Liver (tissue), 8 donors: ENCODE measurements at regions not wholly inside any gene's neighbourhood (a gene's known extent, or its start where the extent isn't known, plus 50 kb on each side); places are given as distances from the start of the nearest gene placed in this dataset.

Source experiments
- DNase-seq: peaks from one replicate; pipeline ENCODE4 v3.0.0-alpha.2; 2017; ENCODE audit warnings: low spot score
- H3K27ac ChIP-seq, 2 donors: one replicate each; pipeline ENCODE4 v1.7.0; 2013; ENCODE audit warnings: inconsistent platforms in 2 of 2, low read length in 2 of 2, control low read depth in 1 of 2, low read depth in 1 of 2, mild to moderate bottlenecking in 1 of 2
- H3K27me3 ChIP-seq, 4 donors: one replicate each; pipeline versions ENCODE4 v1.6.1 to v1.7.0; 2013; ENCODE audit warnings: low read length in 3 of 4, inconsistent platforms in 1 of 4, mild to moderate bottlenecking in 1 of 4, moderate library complexity in 1 of 4; ENCODE audit not compliant: control insufficient read depth in 4 of 4, insufficient read depth in 4 of 4
- H3K36me3 ChIP-seq, 4 donors: one replicate each; pipeline versions ENCODE4 v1.6.1 to v1.7.0; 2013; ENCODE audit warnings: low read length in 3 of 4, mild to moderate bottlenecking in 3 of 4, low read depth in 1 of 4, moderate library complexity in 1 of 4; ENCODE audit not compliant: control insufficient read depth in 4 of 4, insufficient read depth in 3 of 4
- H3K4me1 ChIP-seq, 4 donors: one replicate each; pipeline versions ENCODE4 v1.6.1 to v1.7.0; 2013; ENCODE audit warnings: low read length in 3 of 4, mild to moderate bottlenecking in 3 of 4, moderate library complexity in 1 of 4; ENCODE audit not compliant: control insufficient read depth in 4 of 4, insufficient read depth in 4 of 4
- H3K4me3 ChIP-seq, 3 donors: one replicate each; pipeline versions ENCODE4 v1.6.1 to v1.7.0; 2013; ENCODE audit warnings: low read length in 3 of 3, control low read depth in 1 of 3, low read depth in 1 of 3, mild to moderate bottlenecking in 1 of 3
- H3K9ac ChIP-seq, 2 donors: one replicate each; pipeline ENCODE4 v1.7.0; 2013; ENCODE audit warnings: low read length in 2 of 2, mild to moderate bottlenecking in 2 of 2, moderate library complexity in 2 of 2, control low read depth in 1 of 2, low read depth in 1 of 2
- H3K9me3 ChIP-seq, 4 donors: one replicate each; pipeline versions ENCODE4 v1.6.1 to v1.7.0; 2013; ENCODE audit warnings: low read length in 3 of 4; ENCODE audit not compliant: control insufficient read depth in 4 of 4
- EGR1 ChIP-seq, 2 donors: IDR thresholded peaks; 2 replicates each; pipeline ENCODE4 v1.6.1; 2016 to 2018; ENCODE audit warnings: antibody characterized with exemption in 2 of 2, low read depth in 2 of 2
- FOXA1 ChIP-seq: IDR thresholded peaks from 2 replicates; pipeline ENCODE4 v1.6.1; 2016; ENCODE audit warnings: antibody characterized with exemption
- FOXA2 ChIP-seq: IDR thresholded peaks from 2 replicates; pipeline ENCODE4 v1.6.1; 2016; ENCODE audit warnings: antibody characterized with exemption
- GABPA ChIP-seq, 2 donors: IDR thresholded peaks in 1 of 2; conservative IDR thresholded peaks in 1 of 2; 2 replicates each; pipeline ENCODE4 v1.6.1; 2016; ENCODE audit warnings: antibody characterized with exemption in 2 of 2, mild to moderate bottlenecking in 1 of 2, moderate library complexity in 1 of 2
- HNF4A ChIP-seq, 2 donors: conservative IDR thresholded peaks; 2 replicates each; pipeline ENCODE4 v1.6.1; 2016; ENCODE audit warnings: antibody characterized with exemption in 2 of 2, mild to moderate bottlenecking in 2 of 2
- JUND ChIP-seq, 2 donors: IDR thresholded peaks; 2 replicates each; pipeline ENCODE4 v1.6.1; 2016; ENCODE audit warnings: antibody characterized with exemption in 2 of 2
- RAD21 ChIP-seq, 2 donors: IDR thresholded peaks; 2 replicates each; pipeline ENCODE4 v1.6.1; 2016; ENCODE audit warnings: antibody characterized with exemption in 2 of 2, mild to moderate bottlenecking in 2 of 2
- REST ChIP-seq: IDR thresholded peaks from 2 replicates; pipeline ENCODE4 v1.6.1; 2016; ENCODE audit warnings: antibody characterized with exemption, mild to moderate bottlenecking
- RXRA ChIP-seq, 2 donors: IDR thresholded peaks; 2 replicates each; pipeline ENCODE4 v1.6.1; 2017 to 2018; ENCODE audit warnings: antibody characterized with exemption in 2 of 2, mild to moderate bottlenecking in 1 of 2
- SP1 ChIP-seq: IDR thresholded peaks from 2 replicates; pipeline ENCODE4 v1.6.1; 2018; ENCODE audit warnings: antibody characterized with exemption, mild to moderate bottlenecking
- TAF1 ChIP-seq: conservative IDR thresholded peaks from 2 replicates; pipeline ENCODE4 v1.6.1; 2016; ENCODE audit warnings: antibody characterized with exemption, mild to moderate bottlenecking
- YY1 ChIP-seq: IDR thresholded peaks from 2 replicates; pipeline ENCODE4 v1.6.1; 2016; ENCODE audit warnings: antibody characterized with exemption, mild to moderate bottlenecking
- WGBS: extraction: QIAGEN DNeasy Blood & Tissue Kit; methylation state at CpG from one replicate; pipeline ENCODE4 v1.1.7; 2013; 5-methylcytosine and 5-hydroxymethylcytosine counted together
- TF ChIP-seq, protein P1 (sequence below): IDR thresholded peaks from 2 replicates; pipeline ENCODE4 v1.6.1; 2016; ENCODE audit warnings: antibody characterized with exemption
- TF ChIP-seq, protein P2 (sequence below): IDR thresholded peaks from 2 replicates; pipeline ENCODE4 v1.6.1; 2016; ENCODE audit warnings: antibody characterized with exemption
- TF ChIP-seq, protein P3 (sequence below): IDR thresholded peaks from 2 replicates; pipeline ENCODE4 v1.6.1; 2016; ENCODE audit warnings: antibody characterized with exemption
- TF ChIP-seq, protein P4 (sequence below): fragments of 150-350 bp; IDR thresholded peaks from 2 replicates; pipeline ENCODE4 v1.5.1; 2017; ENCODE audit warnings: improper control_type of control experiment, low read depth, low read length; ENCODE audit not compliant: missing input control
- donor health status: healthy.
- donor health status: healthy.
- donor health status: healthy.
- donor health status: healthy.
- donor health status: healthy.

DNA sequence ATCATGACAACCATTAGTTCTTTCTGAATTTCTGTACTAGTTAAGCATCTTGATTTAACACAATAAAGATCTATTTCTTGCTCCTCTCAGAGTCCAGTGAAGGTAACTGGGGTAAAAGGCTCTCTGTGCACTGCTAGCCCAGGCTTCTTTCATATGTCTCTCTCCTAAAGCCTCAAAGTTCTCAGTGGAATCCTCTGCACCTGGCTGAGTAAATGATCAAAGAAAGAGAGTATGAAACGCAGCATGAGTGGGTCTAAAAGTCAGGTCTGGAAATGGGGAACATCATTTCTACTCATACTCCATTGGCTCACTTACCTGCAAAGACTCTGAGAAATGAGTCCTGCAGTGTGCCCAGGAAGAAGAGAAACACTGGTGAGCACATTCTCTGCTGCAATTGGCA, 418.5 kb downstream of the PTPRC start (continued):
- no peak for TF ChIP-seq YY1

DNA sequence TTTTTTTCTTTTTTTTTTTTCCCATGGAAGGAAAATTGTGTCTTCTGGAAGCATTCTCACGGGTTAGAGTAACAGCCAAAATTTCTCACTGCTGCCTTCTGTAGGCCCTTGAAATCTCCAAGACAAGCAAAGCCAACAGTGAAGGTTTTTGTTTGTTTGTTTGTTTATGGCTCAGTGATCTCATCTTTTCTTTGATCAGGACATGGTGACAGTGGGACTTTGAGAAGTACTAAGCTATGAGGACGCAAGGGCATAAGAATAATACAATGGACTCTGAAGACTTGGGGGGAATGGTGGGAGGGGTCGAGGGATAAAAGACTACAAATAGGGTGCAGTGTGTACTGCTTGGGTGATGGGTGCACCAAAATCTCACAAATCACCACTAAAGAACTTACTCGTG, 419.4 kb downstream of the PTPRC start:
- no peak for TF ChIP-seq YY1
- no peaks in the 10 kb centered on the region for H3K27me3 ChIP-seq
- no peaks in the 10 kb centered on the region for H3K36me3 ChIP-seq
- no peak overlapping the region for H3K9ac ChIP-seq
- DNase-seq, result no peak
- H3K4me3 ChIP-seq, result no peak overlapping the region
- H3K9me3 ChIP-seq, result no peaks in the 10 kb centered on the region
- no peaks in the 10 kb centered on the region for H3K4me1 ChIP-seq
- 62% methylated on average over 4 of the region's 4 CpGs for WGBS
- H3K27ac ChIP-seq, result no peak overlapping the region

- H3K36me3 ChIP-seq, result no peaks in the 10 kb centered on the region
- H3K4me3 ChIP-seq, result no peak overlapping the region
- H3K27me3 ChIP-seq, result no peaks in the 10 kb centered on the region
- H3K9ac ChIP-seq, result no peak overlapping the region
- TF ChIP-seq, protein P1, sequence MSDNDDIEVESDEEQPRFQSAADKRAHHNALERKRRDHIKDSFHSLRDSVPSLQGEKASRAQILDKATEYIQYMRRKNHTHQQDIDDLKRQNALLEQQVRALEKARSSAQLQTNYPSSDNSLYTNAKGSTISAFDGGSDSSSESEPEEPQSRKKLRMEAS, result no peak
- TF ChIP-seq, protein P2, sequence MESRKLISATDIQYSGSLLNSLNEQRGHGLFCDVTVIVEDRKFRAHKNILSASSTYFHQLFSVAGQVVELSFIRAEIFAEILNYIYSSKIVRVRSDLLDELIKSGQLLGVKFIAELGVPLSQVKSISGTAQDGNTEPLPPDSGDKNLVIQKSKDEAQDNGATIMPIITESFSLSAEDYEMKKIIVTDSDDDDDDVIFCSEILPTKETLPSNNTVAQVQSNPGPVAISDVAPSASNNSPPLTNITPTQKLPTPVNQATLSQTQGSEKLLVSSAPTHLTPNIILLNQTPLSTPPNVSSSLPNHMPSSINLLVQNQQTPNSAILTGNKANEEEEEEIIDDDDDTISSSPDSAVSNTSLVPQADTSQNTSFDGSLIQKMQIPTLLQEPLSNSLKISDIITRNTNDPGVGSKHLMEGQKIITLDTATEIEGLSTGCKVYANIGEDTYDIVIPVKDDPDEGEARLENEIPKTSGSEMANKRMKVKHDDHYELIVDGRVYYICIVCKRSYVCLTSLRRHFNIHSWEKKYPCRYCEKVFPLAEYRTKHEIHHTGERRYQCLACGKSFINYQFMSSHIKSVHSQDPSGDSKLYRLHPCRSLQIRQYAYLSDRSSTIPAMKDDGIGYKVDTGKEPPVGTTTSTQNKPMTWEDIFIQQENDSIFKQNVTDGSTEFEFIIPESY, result no peak
- H3K9me3 ChIP-seq, result no peaks in the 10 kb centered on the region
- 89% methylated on average over 1 of the region's 1 CpG for WGBS
- H3K4me1 ChIP-seq, result no peaks in the 10 kb centered on the region
- DNase-seq, result no peak
- no peak overlapping the region for H3K27ac ChIP-seq
Observed at GRCh38 chr1:199064971-199065370, 426.1 kb downstream of the PTPRC start.

- Histone ChIP-seq H3K27ac (no peak overlapping the region), H3K9me3 (no peaks in the 10 kb centered on the region), H3K27me3 (no peaks in the 10 kb centered on the region), H3K4me1 (no peaks in the 10 kb centered on the region), H3K4me3 (no peak overlapping the region), H3K36me3 (no peaks in the 10 kb centered on the region), H3K9ac (no peak overlapping the region)
- 85% methylated on average over 2 of the region's 2 CpGs for WGBS
- DNase-seq, result no peak
- TF ChIP-seq REST (no peak), EGR1 (IDR thresholded peaks at IDR 0.05; ENCODE audit: low read depth in 2 of 2) (no peak), GABPA (IDR thresholded peaks at IDR 0.05 in 1 of 2, conservative IDR thresholded peaks at IDR 0.05 in 1 of 2) (no peak), JUND (IDR thresholded peaks at IDR 0.05) (no peak), RAD21 (IDR thresholded peaks at IDR 0.05) (no peak), FOXA1 (no peak), TAF1 (no peak), RXRA (IDR thresholded peaks at IDR 0.05) (no peak), HNF4A (conservative IDR thresholded peaks at IDR 0.05) (no peak), SP1 (no peak), FOXA2 (no peak), YY1 (no peak)
- TF ChIP-seq, protein P2, result no peak
- TF ChIP-seq, protein P3, sequence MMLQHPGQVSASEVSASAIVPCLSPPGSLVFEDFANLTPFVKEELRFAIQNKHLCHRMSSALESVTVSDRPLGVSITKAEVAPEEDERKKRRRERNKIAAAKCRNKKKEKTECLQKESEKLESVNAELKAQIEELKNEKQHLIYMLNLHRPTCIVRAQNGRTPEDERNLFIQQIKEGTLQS, result no peak
- TF ChIP-seq, protein P1, result no peak
- TF ChIP-seq, protein P4, sequence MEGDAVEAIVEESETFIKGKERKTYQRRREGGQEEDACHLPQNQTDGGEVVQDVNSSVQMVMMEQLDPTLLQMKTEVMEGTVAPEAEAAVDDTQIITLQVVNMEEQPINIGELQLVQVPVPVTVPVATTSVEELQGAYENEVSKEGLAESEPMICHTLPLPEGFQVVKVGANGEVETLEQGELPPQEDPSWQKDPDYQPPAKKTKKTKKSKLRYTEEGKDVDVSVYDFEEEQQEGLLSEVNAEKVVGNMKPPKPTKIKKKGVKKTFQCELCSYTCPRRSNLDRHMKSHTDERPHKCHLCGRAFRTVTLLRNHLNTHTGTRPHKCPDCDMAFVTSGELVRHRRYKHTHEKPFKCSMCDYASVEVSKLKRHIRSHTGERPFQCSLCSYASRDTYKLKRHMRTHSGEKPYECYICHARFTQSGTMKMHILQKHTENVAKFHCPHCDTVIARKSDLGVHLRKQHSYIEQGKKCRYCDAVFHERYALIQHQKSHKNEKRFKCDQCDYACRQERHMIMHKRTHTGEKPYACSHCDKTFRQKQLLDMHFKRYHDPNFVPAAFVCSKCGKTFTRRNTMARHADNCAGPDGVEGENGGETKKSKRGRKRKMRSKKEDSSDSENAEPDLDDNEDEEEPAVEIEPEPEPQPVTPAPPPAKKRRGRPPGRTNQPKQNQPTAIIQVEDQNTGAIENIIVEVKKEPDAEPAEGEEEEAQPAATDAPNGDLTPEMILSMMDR, result no peak
Observed at GRCh38 chr1:199067483-199067882, 428.6 kb downstream of the PTPRC start.
